ENCODE measurements at regions not wholly inside any gene's neighbourhood (a gene's known extent, or its start where the extent isn't known, plus 50 kb on each side); places are given as distances from the start of the nearest gene placed in this dataset.

- TF ChIP-seq EZH2 (IDR thresholded peaks at IDR 0.05) (no peak), POLR2AphosphoS5 (IDR thresholded peaks at IDR 0.05; ENCODE audit: borderline replicate concordance, low read depth, low read length) (no peak)
These were observed 614.6 kb upstream of the NXPH2 start for GRCh38 chr2:139394801-139395200.
